GM12878 (cell line): ENCODE measurements at regions not wholly inside any gene's neighbourhood (a gene's known extent, or its start where the extent isn't known, plus 50 kb on each side); places are given as distances from the start of the nearest gene placed in this dataset.

Source experiments
- ATAC-seq: fragments of 200-7000 bp; cut with Tn5 transposase; 3 replicates; pipeline ENCODE4 v1.9.1; 2020; ENCODE audit warnings: mild to moderate bottlenecking, moderate library complexity
- BruUV-seq: library from RNA; stranded (reverse); fragments of 400-500 nt; replicated peaks from 2 replicates; lab custom pipeline; 2021; lab: Mats Ljungman, UMichigan
- CTCF ChIA-PET: fragments of 300-600 bp; sonication (Branson Sonifier 250); formaldehyde crosslinking; extraction: SDS; loops from one replicate; lab custom pipeline; 2021; ENCODE audit warnings: inconsistent platforms; lab: Yijun Ruan, JAX
- POLR2A ChIA-PET: fragments of 350-600 bp; formaldehyde crosslinking; extraction: SDS; loops from one replicate; lab custom pipeline; 2021; ENCODE audit warnings: inconsistent platforms; lab: Charles Lee
- RAD21 ChIA-PET: fragments of 300-600 bp; sonication (Branson Sonifier 250); formaldehyde crosslinking; loops from one replicate; lab custom pipeline; 2023; ENCODE audit warnings: antibody characterized with exemption; ENCODE audit not compliant: unreplicated experiment; lab: Charles Lee
- SMC1A ChIA-PET: fragments of 300-600 bp; sonication (Branson Sonifier 250); formaldehyde crosslinking; loops from one replicate; lab custom pipeline; 2023; ENCODE audit not compliant: unreplicated experiment, uncharacterized antibody; lab: Charles Lee
- DNase-seq: peaks from one replicate; pipeline ENCODE4 v3.0.0-alpha.2; 2011; ENCODE audit warnings: low read depth, low spot score
- FAIRE-seq: peaks from 3 replicates; lab custom pipeline; 2011; peaks lifted over from hg19 to GRCh38; lab: Jason Lieb, UNC
- H2AFZ ChIP-seq: 2 replicates; pipeline ENCODE4 v1.6.0; 2011; ENCODE audit warnings: low read depth, low read length, control low read depth; ENCODE audit not compliant: control insufficient read depth
- H3K27ac ChIP-seq: 2 replicates; pipeline ENCODE4 v1.5.1; 2011; ENCODE audit warnings: control low read depth; ENCODE audit not compliant: control insufficient read depth, insufficient read depth
- H3K27me3 ChIP-seq, 2 experiments: replicated peaks in 1 of 2; 2 replicates each; pipeline versions ENCODE4 v1.6.0 to v1.6.1; 2011; ENCODE audit warnings: low read length in 1 of 2; ENCODE audit not compliant: control insufficient read depth in 2 of 2, insufficient read depth in 2 of 2
- H3K36me3 ChIP-seq, 2 experiments: 2 replicates each; pipeline ENCODE4 v1.5.1; 2011; ENCODE audit warnings: low read length in 1 of 2; ENCODE audit not compliant: control insufficient read depth in 2 of 2, insufficient read depth in 2 of 2
- H3K4me1 ChIP-seq: 2 replicates; pipeline ENCODE4 v1.6.1; 2011; ENCODE audit warnings: mild to moderate bottlenecking, low read length, moderate library complexity, mixed read lengths; ENCODE audit not compliant: control insufficient read depth, insufficient read depth
- H3K4me2 ChIP-seq: 2 replicates; pipeline ENCODE4 v1.6.0; 2011; ENCODE audit warnings: control low read depth; ENCODE audit not compliant: control insufficient read depth, insufficient read depth
- H3K4me3 ChIP-seq: fragments of 200-600 bp; sonication (generic); 2 replicates; pipeline ENCODE4 v1.5.1; 2016
- H3K79me2 ChIP-seq: 2 replicates; pipeline ENCODE4 v1.6.0; 2011; ENCODE audit warnings: low read length; ENCODE audit not compliant: control insufficient read depth, insufficient read depth
- H3K9ac ChIP-seq: 2 replicates; pipeline ENCODE4 v1.8.0; 2011; ENCODE audit warnings: low read length, control low read depth, mixed read lengths; ENCODE audit not compliant: control insufficient read depth, insufficient read depth
- H3K9me3 ChIP-seq: replicated peaks from 3 replicates; pipeline ENCODE4 v1.5.1; 2011; ENCODE audit warnings: mild to moderate bottlenecking, low read length; ENCODE audit not compliant: control insufficient read depth, insufficient read depth
- H4K20me1 ChIP-seq: 2 replicates; pipeline ENCODE4 v1.6.0; 2011; ENCODE audit not compliant: control insufficient read depth, insufficient read depth
- CEBPB ChIP-seq, 2 experiments: fragments of 150-350 bp in 1 of 2; IDR thresholded peaks; 2 replicates each; pipeline ENCODE4 v1.6.1; 2012 to 2014; ENCODE audit warnings: low read depth in 2 of 2, low read length in 2 of 2, borderline replicate concordance in 1 of 2, inconsistent platforms in 1 of 2
- CHD4 ChIP-seq: fragments of 200-600 bp; sonication (generic); IDR thresholded peaks from 2 replicates; pipeline ENCODE4 v1.6.1; 2016; ENCODE audit warnings: mild to moderate bottlenecking
- EED ChIP-seq: sonication (generic); IDR thresholded peaks from 2 replicates; pipeline ENCODE4 v1.6.1; 2016; ENCODE audit warnings: antibody characterized with exemption, low read depth
- EZH2 ChIP-seq: IDR thresholded peaks from 2 replicates; pipeline ENCODE4 v1.6.1; 2012; ENCODE audit warnings: low read depth, mild to moderate bottlenecking, control low read depth, inconsistent platforms, low read length, borderline replicate concordance; ENCODE audit not compliant: control insufficient read depth
- KAT2A ChIP-seq: conservative IDR thresholded peaks from 2 replicates; pipeline ENCODE4 v1.6.1; 2011; ENCODE audit warnings: low read depth, low read length; ENCODE audit not compliant: control insufficient read depth
- NBN ChIP-seq: fragments of 450-650 bp; IDR thresholded peaks from 2 replicates; pipeline ENCODE4 v1.6.1; 2016
- PAX8 ChIP-seq: fragments of 450-650 bp; IDR thresholded peaks from 2 replicates; pipeline ENCODE4 v1.6.1; 2017; ENCODE audit warnings: mild to moderate bottlenecking, moderate library complexity
- STAT1 ChIP-seq: fragments of 450-650 bp; conservative IDR thresholded peaks from 2 replicates; pipeline ENCODE4 v1.6.1; 2014; ENCODE audit warnings: antibody characterized with exemption, mild to moderate bottlenecking
- WGBS: methylation state at CpG from one replicate; pipeline ENCODE4 v1.1.6; 2016; ENCODE audit warnings: low lambda C conversion rate; ENCODE audit not compliant: insufficient replicate concordance, insufficient coverage; ENCODE audit errors: missing lambda C conversion rate; 5-methylcytosine and 5-hydroxymethylcytosine counted together
- in situ Hi-C: fragments of 300-500 bp; cut with MboI; formaldehyde crosslinking; loops from 9 replicates; pipeline ENCODE4 v1.14.3; 2018; ENCODE audit warnings: mixed read lengths
- intact Hi-C: fragments of 100-400 bp; cut with micrococcal nuclease; formaldehyde crosslinking; loops from one replicate; pipeline ENCODE4 v1.14.2; 2022; ENCODE audit not compliant: unreplicated experiment
- TF ChIP-seq, protein P1 (sequence below): fragments of 450-650 bp; IDR thresholded peaks from 2 replicates; pipeline ENCODE4 v1.6.1; 2018; ENCODE audit warnings: mild to moderate bottlenecking, low read depth, moderate library complexity; ENCODE audit not compliant: partially characterized antibody
- TF ChIP-seq, protein P2 (sequence below): fragments of 150-350 bp; IDR thresholded peaks from 2 replicates; pipeline ENCODE4 v1.6.1; 2014; ENCODE audit warnings: mild to moderate bottlenecking, low read depth, low read length
- TF ChIP-seq, protein P3 (sequence below): fragments of 450-650 bp; conservative IDR thresholded peaks from 2 replicates; pipeline ENCODE4 v1.6.1; 2017; ENCODE audit warnings: mild to moderate bottlenecking, moderate library complexity

- TF ChIP-seq EZH2, result no peak
- TF ChIP-seq, protein P1, sequence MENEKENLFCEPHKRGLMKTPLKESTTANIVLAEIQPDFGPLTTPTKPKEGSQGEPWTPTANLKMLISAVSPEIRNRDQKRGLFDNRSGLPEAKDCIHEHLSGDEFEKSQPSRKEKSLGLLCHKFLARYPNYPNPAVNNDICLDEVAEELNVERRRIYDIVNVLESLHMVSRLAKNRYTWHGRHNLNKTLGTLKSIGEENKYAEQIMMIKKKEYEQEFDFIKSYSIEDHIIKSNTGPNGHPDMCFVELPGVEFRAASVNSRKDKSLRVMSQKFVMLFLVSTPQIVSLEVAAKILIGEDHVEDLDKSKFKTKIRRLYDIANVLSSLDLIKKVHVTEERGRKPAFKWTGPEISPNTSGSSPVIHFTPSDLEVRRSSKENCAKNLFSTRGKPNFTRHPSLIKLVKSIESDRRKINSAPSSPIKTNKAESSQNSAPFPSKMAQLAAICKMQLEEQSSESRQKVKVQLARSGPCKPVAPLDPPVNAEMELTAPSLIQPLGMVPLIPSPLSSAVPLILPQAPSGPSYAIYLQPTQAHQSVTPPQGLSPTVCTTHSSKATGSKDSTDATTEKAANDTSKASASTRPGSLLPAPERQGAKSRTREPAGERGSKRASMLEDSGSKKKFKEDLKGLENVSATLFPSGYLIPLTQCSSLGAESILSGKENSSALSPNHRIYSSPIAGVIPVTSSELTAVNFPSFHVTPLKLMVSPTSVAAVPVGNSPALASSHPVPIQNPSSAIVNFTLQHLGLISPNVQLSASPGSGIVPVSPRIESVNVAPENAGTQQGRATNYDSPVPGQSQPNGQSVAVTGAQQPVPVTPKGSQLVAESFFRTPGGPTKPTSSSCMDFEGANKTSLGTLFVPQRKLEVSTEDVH, result no peak
- TF ChIP-seq KAT2A, result no peak
- no peak for TF ChIP-seq NBN
- no peak for TF ChIP-seq EED
- TF ChIP-seq PAX8, result no peak
- no peak for TF ChIP-seq CEBPB (IDR thresholded peaks at IDR 0.05; ENCODE audit: borderline replicate concordance in 1 of 2, low read depth in 2 of 2, low read length in 2 of 2)
- TF ChIP-seq, all 136 proteins: peak for 0
Measured at GRCh38 chr16:8330761-8331160, 259.6 kb downstream of the TMEM114 start (continued).

- Histone ChIP-seq H4K20me1 (no peaks in the 10 kb centered on the region), H3K27ac (no peak overlapping the region), H3K27me3 (no peaks in the 10 kb centered on the region), H3K4me2 (no peak overlapping the region), H3K36me3 (no peaks in the 10 kb centered on the region), H2AFZ (no peak overlapping the region), H3K4me1 (no peaks in the 10 kb centered on the region), H3K79me2 (no peaks in the 10 kb centered on the region), H3K9me3 (no peaks in the 10 kb centered on the region), H3K4me3 (no peak overlapping the region), H3K9ac (no peak overlapping the region)
- ChIA-PET SMC1A (no interaction called here), CTCF (no interaction called here), RAD21 (no interaction called here), POLR2A (no interaction called here)
- DNase-seq, result no peak
- WGBS, result 66% methylated on average over 9 of the region's 9 CpGs
- BruUV-seq, result no TSS peak
- in situ Hi-C loops, result no loop called here
- FAIRE-seq, result no peak
- TF ChIP-seq, protein P2, sequence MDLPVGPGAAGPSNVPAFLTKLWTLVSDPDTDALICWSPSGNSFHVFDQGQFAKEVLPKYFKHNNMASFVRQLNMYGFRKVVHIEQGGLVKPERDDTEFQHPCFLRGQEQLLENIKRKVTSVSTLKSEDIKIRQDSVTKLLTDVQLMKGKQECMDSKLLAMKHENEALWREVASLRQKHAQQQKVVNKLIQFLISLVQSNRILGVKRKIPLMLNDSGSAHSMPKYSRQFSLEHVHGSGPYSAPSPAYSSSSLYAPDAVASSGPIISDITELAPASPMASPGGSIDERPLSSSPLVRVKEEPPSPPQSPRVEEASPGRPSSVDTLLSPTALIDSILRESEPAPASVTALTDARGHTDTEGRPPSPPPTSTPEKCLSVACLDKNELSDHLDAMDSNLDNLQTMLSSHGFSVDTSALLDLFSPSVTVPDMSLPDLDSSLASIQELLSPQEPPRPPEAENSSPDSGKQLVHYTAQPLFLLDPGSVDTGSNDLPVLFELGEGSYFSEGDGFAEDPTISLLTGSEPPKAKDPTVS, result no peak
- TF ChIP-seq, protein P3, sequence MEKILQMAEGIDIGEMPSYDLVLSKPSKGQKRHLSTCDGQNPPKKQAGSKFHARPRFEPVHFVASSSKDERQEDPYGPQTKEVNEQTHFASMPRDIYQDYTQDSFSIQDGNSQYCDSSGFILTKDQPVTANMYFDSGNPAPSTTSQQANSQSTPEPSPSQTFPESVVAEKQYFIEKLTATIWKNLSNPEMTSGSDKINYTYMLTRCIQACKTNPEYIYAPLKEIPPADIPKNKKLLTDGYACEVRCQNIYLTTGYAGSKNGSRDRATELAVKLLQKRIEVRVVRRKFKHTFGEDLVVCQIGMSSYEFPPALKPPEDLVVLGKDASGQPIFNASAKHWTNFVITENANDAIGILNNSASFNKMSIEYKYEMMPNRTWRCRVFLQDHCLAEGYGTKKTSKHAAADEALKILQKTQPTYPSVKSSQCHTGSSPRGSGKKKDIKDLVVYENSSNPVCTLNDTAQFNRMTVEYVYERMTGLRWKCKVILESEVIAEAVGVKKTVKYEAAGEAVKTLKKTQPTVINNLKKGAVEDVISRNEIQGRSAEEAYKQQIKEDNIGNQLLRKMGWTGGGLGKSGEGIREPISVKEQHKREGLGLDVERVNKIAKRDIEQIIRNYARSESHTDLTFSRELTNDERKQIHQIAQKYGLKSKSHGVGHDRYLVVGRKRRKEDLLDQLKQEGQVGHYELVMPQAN, result no peak
- no peak for TF ChIP-seq CHD4
- no peak for TF ChIP-seq STAT1
- ATAC-seq, result no peak
- intact Hi-C loops, result no loop called here
Measured at GRCh38 chr16:8326232-8326631, 264.1 kb downstream of the TMEM114 start.
